Transverse colon (tissue), 1 donor: ENCODE measurements at regions not wholly inside any gene's neighbourhood (a gene's known extent, or its start where the extent isn't known, plus 50 kb on each side); places are given as distances from the start of the nearest gene placed in this dataset.

Source experiments
- EP300 ChIP-seq: sonication (generic); formaldehyde crosslinking; IDR thresholded peaks from one replicate; pipeline ENCODE4 v1.6.1; 2017; ENCODE audit warnings: antibody characterized with exemption, low read depth
- POLR2A ChIP-seq: fragments of 450-650 bp; IDR thresholded peaks from one replicate; pipeline ENCODE4 v1.6.1; 2016; ENCODE audit warnings: antibody characterized with exemption, mild to moderate bottlenecking, moderate library complexity

- TF ChIP-seq EP300 (no peak), POLR2A (no peak)
Measured at GRCh38 chr12:97300431-97300830, 162.2 kb upstream of the RMST start.
